ENCODE measurements at regions not wholly inside any gene's neighbourhood (a gene's known extent, or its start where the extent isn't known, plus 50 kb on each side); places are given as distances from the start of the nearest gene placed in this dataset.

DNA sequence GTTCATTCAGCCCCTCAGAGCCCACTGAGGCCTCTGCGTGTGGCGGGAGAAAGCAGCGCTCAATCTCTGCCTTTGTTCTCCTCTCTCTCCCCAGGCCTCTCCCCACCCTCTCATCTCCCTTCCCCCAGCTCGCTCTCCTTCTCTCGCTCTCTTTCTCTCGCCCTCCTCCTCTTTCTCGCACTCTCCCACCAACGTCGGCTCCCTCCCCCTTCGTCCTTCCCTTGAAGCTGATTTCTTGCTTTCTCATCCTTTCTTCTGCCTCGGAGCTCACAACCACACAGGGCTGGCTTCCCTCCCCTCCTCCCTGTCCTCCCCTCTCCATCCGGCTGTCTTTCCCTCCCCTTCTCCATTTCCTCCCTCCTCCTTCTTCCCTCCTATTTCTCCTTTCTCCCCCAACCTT, 96.4 kb downstream of the LRRC74A start:
- DNase-seq, result no peak
- ChIA-PET CTCF (interaction anchor here (4.3 kb wide), 2 partner anchors 9 to 130 kb away, joined by 24 to 29 read pairs; no protein-coding TSS in a partner anchor), POLR2A (no interaction called here)
- Mint-ChIP-seq H3K36me3 (no peaks in the 10 kb centered on the region), H3K27ac (no peak overlapping the region), H3K27me3 (no peaks in the 10 kb centered on the region), H3K4me3 (no peak overlapping the region), H3K9me3 (no peaks in the 10 kb centered on the region), H3K4me1 (ENCODE audit: low read depth) (peaks cover 60% of the 10 kb centered on the region)
- intact Hi-C loops (cut with micrococcal nuclease), result no loop called here

DNA sequence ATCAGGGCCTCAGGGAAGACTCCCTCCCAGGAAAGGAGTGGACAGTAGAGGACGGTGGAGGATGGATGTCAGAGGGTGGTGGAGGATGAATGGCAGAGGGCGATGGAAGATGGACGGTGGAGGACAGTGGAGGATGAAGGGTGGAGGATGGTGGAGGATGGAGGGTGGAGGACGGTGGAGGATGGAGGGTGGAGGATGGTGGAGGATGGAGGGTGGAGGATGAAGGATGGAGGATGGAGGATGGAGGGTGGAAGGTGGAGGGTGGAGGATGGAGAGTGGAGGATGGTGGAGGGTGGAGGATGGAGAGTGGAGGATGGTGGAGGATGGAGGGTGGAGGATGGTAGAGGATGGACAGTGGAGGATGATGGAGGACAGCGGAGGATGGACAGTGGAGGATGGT, 95.9 kb downstream of the LRRC74A start:
- Mint-ChIP-seq H3K4me3 (no peak overlapping the region), H3K4me1 (ENCODE audit: low read depth) (peaks cover 55% of the 10 kb centered on the region), H3K27ac (no peak overlapping the region), H3K9me3 (no peaks in the 10 kb centered on the region), H3K36me3 (no peaks in the 10 kb centered on the region), H3K27me3 (no peaks in the 10 kb centered on the region)
- DNase-seq, result no peak
- ChIA-PET POLR2A (interaction anchor here (1.1 kb wide), 1 partner anchor 115 kb away, joined by 3 read pairs; no protein-coding TSS in a partner anchor), CTCF (interaction anchor here (4.3 to 7.0 kb wide), 3 partner anchors 9 to 148 kb away, joined by 24 to 58 read pairs (median 29); no protein-coding TSS in a partner anchor)
- intact Hi-C loops (cut with micrococcal nuclease), result no loop called here

DNA sequence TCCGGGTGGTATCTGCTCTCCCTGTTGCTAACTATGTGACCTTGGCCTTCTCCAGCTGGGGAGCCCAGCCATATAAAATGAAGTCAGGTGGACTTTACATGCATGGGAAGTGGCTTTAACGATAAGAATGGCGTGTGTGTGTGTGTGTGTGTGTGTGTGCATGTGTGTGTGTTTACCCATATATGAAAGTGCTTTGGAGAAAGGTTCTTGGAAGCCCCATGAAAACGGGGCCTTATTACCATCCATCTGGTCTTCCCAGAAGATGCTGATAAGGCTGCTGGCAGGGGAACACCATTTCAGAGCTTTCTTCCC, 94.8 kb downstream of the LRRC74A start:
- ChIA-PET CTCF (interaction anchor here (0.6 to 7.0 kb wide), 6 partner anchors 9 to 149 kb away, joined by 3 to 58 read pairs (median 10); no protein-coding TSS in a partner anchor), POLR2A (interaction anchor here (1.1 kb wide), 1 partner anchor 116 kb away, joined by 3 read pairs; no protein-coding TSS in a partner anchor)
- no peak for DNase-seq
- H3K27ac Mint-ChIP-seq, result no peak overlapping the region
- peaks cover 47% of the 10 kb centered on the region for H3K4me1 Mint-ChIP-seq (ENCODE audit: low read depth)
- no peaks in the 10 kb centered on the region for H3K9me3 Mint-ChIP-seq
- no peak overlapping the region for H3K4me3 Mint-ChIP-seq
- no peaks in the 10 kb centered on the region for H3K36me3 Mint-ChIP-seq
- intact Hi-C loops (cut with micrococcal nuclease), result no loop called here
- H3K27me3 Mint-ChIP-seq, result no peaks in the 10 kb centered on the region

DNA sequence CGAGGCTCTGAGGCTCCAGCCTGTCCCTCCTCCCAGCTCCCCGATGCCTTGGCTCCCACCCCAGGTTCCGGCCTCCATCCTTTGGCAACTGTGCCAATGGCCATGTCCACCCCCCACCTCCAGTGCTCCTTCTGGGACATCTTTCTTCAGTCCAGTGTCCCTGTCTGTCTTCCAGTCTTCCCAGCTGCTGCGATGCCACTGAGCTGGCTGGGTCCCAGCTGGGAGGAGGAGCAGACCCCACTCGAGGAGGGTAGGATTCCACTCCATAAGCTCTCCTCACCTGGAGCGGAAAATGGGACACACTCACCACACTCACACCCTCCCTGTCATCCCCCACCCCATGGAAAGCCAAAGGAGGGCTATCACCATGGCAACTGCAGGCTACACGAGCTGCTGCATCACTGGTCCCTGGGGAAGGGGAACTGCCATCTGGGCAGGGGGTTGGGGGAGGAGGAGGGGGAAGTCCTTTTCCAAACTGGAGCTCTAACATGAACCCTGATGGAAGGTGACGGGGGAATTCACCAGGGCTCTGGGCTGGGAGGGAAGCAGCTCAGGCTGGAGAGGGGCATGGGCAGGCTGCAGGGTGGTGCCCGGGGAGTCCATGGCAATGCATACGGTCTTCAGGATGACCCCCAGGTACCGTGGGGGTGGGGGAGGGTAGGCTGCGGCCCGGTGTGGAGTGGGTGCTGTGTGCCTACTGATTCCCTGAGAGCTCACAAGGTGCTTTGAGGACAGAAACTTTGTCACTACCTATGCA, 94.3 kb downstream of the LRRC74A start:
- Mint-ChIP-seq H3K27me3 (no peaks in the 10 kb centered on the region), H3K27ac (peak overlapping the region; percentile 42), H3K4me1 (ENCODE audit: low read depth) (peaks cover 42% of the 10 kb centered on the region), H3K9me3 (no peaks in the 10 kb centered on the region), H3K4me3 (no peak overlapping the region), H3K36me3 (no peaks in the 10 kb centered on the region)
- intact Hi-C loops (cut with micrococcal nuclease), result no loop called here
- ChIA-PET POLR2A (interaction anchor here (1.0 to 1.1 kb wide), 2 partner anchors 106 to 117 kb away, joined by 3 read pairs; no protein-coding TSS in a partner anchor), CTCF (interaction anchor here (1.0 to 7.0 kb wide), 8 partner anchors 9 to 150 kb away, joined by 3 to 58 read pairs (median 4); no protein-coding TSS in a partner anchor)
- no peak for DNase-seq

DNA sequence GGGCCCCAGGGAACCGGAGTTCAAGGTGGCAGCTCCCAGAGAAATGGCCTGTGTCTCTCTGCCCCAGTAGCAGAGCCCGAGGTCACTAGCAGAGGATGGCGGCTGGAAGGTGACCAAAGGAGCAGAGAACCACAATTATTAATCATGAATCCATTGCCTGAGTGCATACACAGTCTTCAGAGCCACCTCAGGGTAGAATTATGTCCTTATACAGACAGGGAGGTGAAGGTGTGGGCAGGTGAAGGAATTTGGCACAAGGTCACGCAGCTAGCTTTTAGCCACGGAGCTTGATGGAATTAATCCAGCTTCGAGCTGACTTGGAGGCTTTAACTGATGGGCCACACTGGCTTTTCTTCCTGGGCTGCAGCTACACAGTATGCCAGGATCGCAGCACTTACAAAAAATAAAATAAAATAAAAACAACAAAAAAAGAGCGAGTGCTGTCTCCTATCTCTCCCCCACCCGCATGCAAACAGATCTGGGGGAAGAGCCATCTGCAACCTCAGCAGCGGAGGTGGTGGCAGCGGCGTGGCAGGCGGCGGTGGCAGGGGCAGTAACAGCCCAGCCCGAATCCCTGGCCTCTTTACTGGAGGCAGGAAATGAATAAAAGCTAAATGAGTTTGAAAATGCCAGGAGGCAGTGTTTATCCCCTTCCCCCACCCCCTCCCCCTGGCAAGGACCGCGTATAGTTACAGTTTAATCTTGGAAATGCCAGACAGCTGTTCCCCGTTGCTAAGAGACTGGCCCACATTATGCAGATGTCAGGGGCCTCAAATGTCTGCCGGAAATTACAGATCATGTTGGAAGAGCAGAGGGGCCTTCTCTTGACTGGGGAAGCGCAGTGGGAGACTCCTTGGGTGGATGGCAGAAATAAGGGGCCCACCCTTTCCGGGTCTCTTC, 93.5 kb downstream of the LRRC74A start:
- intact Hi-C loops (cut with micrococcal nuclease), result no loop called here
- no peak overlapping the region for H3K4me3 Mint-ChIP-seq
- peak; percentile 59 for DNase-seq

More for the DNA sequence above, 93.5 kb downstream of the LRRC74A start:
- POLR2A ChIA-PET, result interaction anchor here (1.0 kb wide), 1 partner anchor 107 kb away, joined by 3 read pairs; no protein-coding TSS in a partner anchor
- CTCF ChIA-PET, result interaction anchor here (1.0 to 7.0 kb wide), 10 partner anchors 10 to 150 kb away, joined by 3 to 58 read pairs (median 4); no protein-coding TSS in a partner anchor
- Mint-ChIP-seq H3K4me1 (ENCODE audit: low read depth) (peaks cover 38% of the 10 kb centered on the region), H3K9me3 (no peaks in the 10 kb centered on the region), H3K36me3 (no peaks in the 10 kb centered on the region), H3K27ac (peak overlapping the region; percentile 42), H3K27me3 (no peaks in the 10 kb centered on the region)

All from activated CD4-positive, alpha-beta memory T cell treated with anti-CD3 and anti-CD28 coated beads for 36 hours (primary cell).